ENCODE measurements at regions not wholly inside any gene's neighbourhood (a gene's known extent, or its start where the extent isn't known, plus 50 kb on each side); places are given as distances from the start of the nearest gene placed in this dataset.

- Histone ChIP-seq H3K4me1 (ENCODE audit: insufficient read depth, low read length) (no peaks in the 10 kb centered on the region), H3K27ac (ENCODE audit: insufficient read length, low read depth, low read length) (no peak overlapping the region), H3K4me2 (ENCODE audit: insufficient read depth, insufficient read length, low read length) (no peak overlapping the region), H3K56ac (ENCODE audit: insufficient read length, low read depth, low read length) (no peak overlapping the region), H3K4ac (ENCODE audit: low read depth, low read length) (no peak overlapping the region), H2BK120ac (ENCODE audit: low read depth, low read length, poor library complexity, severe bottlenecking) (no peak overlapping the region), H3K23me2 (ENCODE audit: insufficient read length, low read depth, low read length, poor library complexity, severe bottlenecking) (no peaks in the 10 kb centered on the region), H2AK5ac (ENCODE audit: insufficient read length, low read length) (no peak overlapping the region), H2BK5ac (ENCODE audit: insufficient read length, low read length) (no peak overlapping the region), H3K27me3 (ENCODE audit: insufficient read depth, low read length) (no peaks in the 10 kb centered on the region), H3K18ac (ENCODE audit: insufficient read length, low read depth, low read length) (no peak overlapping the region), H4K20me1 (ENCODE audit: control insufficient read depth, insufficient read depth, insufficient read length) (no peaks in the 10 kb centered on the region), H3K9ac (ENCODE audit: extremely low read depth, insufficient read length, low read length) (no peak overlapping the region), H3K23ac (ENCODE audit: insufficient read length, low read depth, low read length) (no peak overlapping the region), H4K5ac (ENCODE audit: insufficient read length, low read depth, low read length) (no peak overlapping the region), H3K79me1 (ENCODE audit: insufficient read depth, low read depth, low read length, poor library complexity, severe bottlenecking) (no peaks in the 10 kb centered on the region), H3K9me3 (ENCODE audit: control insufficient read depth, low read depth, low read length) (no peaks in the 10 kb centered on the region), H3K14ac (ENCODE audit: insufficient read depth, low read length) (no peak overlapping the region), H4K8ac (replicated peaks; ENCODE audit: insufficient read length, low read depth, low read length) (no peak overlapping the region), H2BK15ac (ENCODE audit: low read depth, low read length) (no peak overlapping the region), H4K91ac (ENCODE audit: insufficient read length, low read depth, low read length) (no peak overlapping the region), H2BK20ac (ENCODE audit: low read depth, low read length, poor library complexity, severe bottlenecking) (no peak overlapping the region), H2BK12ac (ENCODE audit: insufficient read length, low read depth, low read length) (no peak overlapping the region), H3T11ph (ENCODE audit: low read length) (no peak overlapping the region), H2AFZ (ENCODE audit: low read length) (no peak overlapping the region), H3K79me2 (ENCODE audit: insufficient read depth, low read length) (no peaks in the 10 kb centered on the region)
- no peaks in the 10 kb centered on the region for H3K4me1 Mint-ChIP-seq
- no peaks in the 10 kb centered on the region for H3K27me3 Mint-ChIP-seq (ENCODE audit: low read depth)
- DNase-seq: no peak
- H3K9me3 Mint-ChIP-seq: no peaks in the 10 kb centered on the region; a peak in 1 of 5 replicates
- no peak overlapping the region for H3K27ac Mint-ChIP-seq
- TF ChIP-seq CTCF (conservative IDR thresholded peaks at IDR 0.05): peak; percentile 27; the same call in 1 of the 3 replicates
- no peak overlapping the region for H3K4me3 Mint-ChIP-seq
- H3K36me3 Mint-ChIP-seq (ENCODE audit: insufficient read depth in 1 of 3, low read depth in 3 of 3): no peaks in the 10 kb centered on the region
- no CpG with 5 or more reads among the region's 1 CpG for WGBS (ENCODE audit: extremely low coverage, insufficient read length, low lambda C conversion rate)
These were observed 86.4 kb upstream of the TENT5A start for GRCh38 chr6:81838724-81839426.

Measured in H9 (cell line).